ENCODE measurements at regions not wholly inside any gene's neighbourhood (a gene's known extent, or its start where the extent isn't known, plus 50 kb on each side); places are given as distances from the start of the nearest gene placed in this dataset.

DNA sequence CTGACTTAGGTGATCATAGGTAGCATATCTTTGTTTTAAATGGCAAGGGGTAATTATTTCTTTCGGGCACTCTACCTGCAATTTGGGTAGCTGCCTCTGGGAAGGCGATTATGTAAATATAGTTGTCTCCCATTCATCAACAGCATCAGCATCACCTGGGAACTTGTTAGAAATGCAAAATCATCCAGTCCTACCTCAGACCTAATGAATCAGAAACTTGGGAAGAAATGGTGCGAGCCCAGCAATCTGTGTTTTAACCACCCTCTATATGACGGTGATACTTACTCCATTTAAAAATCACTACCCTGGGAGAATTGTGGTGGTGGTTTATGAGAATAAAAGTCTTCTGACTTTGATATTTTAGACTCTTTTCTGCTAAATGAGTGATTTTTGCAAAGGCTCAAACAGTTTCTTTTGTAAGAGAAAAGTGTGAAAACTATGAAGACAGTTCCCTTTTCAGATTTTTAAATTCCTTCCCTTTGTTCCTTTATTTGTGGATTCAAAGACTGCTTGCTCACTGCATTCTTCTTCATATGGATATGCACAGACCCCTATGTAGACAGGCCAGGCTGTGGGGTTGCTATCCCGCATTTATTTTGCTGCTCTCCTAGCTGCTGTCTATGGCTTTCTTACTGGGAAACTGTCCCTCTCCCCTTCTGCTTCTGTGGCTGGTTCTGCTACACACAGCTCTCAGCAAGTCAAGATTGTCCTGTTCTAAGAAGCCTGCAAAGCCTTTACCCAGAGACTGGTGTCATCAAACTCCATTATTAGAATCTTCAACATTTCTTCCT lies 365.3 kb downstream of the RNF144B start:
- Histone ChIP-seq H3K27me3 (ENCODE audit: insufficient read depth, low read depth, low read length) (no peaks in the 10 kb centered on the region), H3K4me3 (ENCODE audit: low read length) (peak overlapping the region; percentile 41)
- TF ChIP-seq POLR2AphosphoS5 (IDR thresholded peaks at IDR 0.05) (no peak), TAF1 (IDR thresholded peaks at IDR 0.05; ENCODE audit: low read depth) (no peak), SMC3 (conservative IDR thresholded peaks at IDR 0.05; ENCODE audit: poor library complexity) (no peak), MXI1 (conservative IDR thresholded peaks at IDR 0.05; ENCODE audit: poor library complexity, severe bottlenecking) (no peak), RAD21 (conservative IDR thresholded peaks at IDR 0.05) (no peak), EZH2 (IDR thresholded peaks at IDR 0.05; ENCODE audit: borderline replicate concordance, insufficient read depth, low read length, poor library complexity, severe bottlenecking) (no peak), EP300 (conservative IDR thresholded peaks at IDR 0.05; ENCODE audit: poor library complexity, severe bottlenecking) (no peak)
- TF ChIP-seq, protein P1, sequence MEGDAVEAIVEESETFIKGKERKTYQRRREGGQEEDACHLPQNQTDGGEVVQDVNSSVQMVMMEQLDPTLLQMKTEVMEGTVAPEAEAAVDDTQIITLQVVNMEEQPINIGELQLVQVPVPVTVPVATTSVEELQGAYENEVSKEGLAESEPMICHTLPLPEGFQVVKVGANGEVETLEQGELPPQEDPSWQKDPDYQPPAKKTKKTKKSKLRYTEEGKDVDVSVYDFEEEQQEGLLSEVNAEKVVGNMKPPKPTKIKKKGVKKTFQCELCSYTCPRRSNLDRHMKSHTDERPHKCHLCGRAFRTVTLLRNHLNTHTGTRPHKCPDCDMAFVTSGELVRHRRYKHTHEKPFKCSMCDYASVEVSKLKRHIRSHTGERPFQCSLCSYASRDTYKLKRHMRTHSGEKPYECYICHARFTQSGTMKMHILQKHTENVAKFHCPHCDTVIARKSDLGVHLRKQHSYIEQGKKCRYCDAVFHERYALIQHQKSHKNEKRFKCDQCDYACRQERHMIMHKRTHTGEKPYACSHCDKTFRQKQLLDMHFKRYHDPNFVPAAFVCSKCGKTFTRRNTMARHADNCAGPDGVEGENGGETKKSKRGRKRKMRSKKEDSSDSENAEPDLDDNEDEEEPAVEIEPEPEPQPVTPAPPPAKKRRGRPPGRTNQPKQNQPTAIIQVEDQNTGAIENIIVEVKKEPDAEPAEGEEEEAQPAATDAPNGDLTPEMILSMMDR (IDR thresholded peaks at IDR 0.05; ENCODE audit: poor library complexity, severe bottlenecking) = no peak
- TF ChIP-seq, protein P2, sequence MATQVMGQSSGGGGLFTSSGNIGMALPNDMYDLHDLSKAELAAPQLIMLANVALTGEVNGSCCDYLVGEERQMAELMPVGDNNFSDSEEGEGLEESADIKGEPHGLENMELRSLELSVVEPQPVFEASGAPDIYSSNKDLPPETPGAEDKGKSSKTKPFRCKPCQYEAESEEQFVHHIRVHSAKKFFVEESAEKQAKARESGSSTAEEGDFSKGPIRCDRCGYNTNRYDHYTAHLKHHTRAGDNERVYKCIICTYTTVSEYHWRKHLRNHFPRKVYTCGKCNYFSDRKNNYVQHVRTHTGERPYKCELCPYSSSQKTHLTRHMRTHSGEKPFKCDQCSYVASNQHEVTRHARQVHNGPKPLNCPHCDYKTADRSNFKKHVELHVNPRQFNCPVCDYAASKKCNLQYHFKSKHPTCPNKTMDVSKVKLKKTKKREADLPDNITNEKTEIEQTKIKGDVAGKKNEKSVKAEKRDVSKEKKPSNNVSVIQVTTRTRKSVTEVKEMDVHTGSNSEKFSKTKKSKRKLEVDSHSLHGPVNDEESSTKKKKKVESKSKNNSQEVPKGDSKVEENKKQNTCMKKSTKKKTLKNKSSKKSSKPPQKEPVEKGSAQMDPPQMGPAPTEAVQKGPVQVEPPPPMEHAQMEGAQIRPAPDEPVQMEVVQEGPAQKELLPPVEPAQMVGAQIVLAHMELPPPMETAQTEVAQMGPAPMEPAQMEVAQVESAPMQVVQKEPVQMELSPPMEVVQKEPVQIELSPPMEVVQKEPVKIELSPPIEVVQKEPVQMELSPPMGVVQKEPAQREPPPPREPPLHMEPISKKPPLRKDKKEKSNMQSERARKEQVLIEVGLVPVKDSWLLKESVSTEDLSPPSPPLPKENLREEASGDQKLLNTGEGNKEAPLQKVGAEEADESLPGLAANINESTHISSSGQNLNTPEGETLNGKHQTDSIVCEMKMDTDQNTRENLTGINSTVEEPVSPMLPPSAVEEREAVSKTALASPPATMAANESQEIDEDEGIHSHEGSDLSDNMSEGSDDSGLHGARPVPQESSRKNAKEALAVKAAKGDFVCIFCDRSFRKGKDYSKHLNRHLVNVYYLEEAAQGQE (IDR thresholded peaks at IDR 0.05; ENCODE audit: borderline replicate concordance) = no peak

DNA sequence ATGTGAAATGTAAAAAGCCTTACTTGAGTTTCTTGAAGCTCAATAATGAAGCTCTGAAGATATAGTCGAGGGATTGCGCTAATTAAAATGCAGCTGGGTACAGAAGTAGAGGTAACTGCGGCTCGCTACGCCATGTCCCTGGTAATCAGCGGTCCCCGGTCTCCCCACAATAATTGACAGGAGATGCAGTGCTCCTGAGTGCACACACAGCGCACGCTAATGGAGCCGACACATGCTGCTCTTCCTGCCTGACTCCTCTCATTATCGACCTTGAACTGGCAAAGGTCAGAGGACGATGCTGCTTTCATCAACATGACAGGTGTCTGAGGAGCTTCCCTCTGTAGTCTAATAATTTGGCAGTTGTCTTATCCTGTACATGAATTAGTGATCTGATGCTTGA lies 365.9 kb downstream of the RNF144B start:
- H3K79me2 ChIP-seq (replicated peaks; ENCODE audit: insufficient read depth, low read length) = no peaks in the 10 kb centered on the region
- H2AFZ ChIP-seq (ENCODE audit: low read depth, low read length) = peak overlapping the region; percentile 15
- peak overlapping the region; percentile 77 for H3K27ac ChIP-seq (ENCODE audit: low read length)
- H3K4me3 ChIP-seq (ENCODE audit: low read length) = peak overlapping the region; percentile 41
- H3K36me3 ChIP-seq (ENCODE audit: insufficient read depth, low read length) = no peaks in the 10 kb centered on the region
- H3K4me2 ChIP-seq (ENCODE audit: low read length) = no peak overlapping the region
- H3K9ac ChIP-seq (ENCODE audit: low read length) = peak overlapping the region; percentile 44
- no peaks in the 10 kb centered on the region for H4K20me1 ChIP-seq (ENCODE audit: insufficient read depth)
- no peaks in the 10 kb centered on the region for H3K9me3 ChIP-seq (ENCODE audit: low read length)
- H3K9me2 ChIP-seq (ENCODE audit: insufficient read depth, low read length) = no peaks in the 10 kb centered on the region
- H3F3A ChIP-seq (ENCODE audit: insufficient read depth, low read length, poor library complexity, severe bottlenecking) = no peaks in the 10 kb centered on the region
- TF ChIP-seq, protein P1 (IDR thresholded peaks at IDR 0.05; ENCODE audit: poor library complexity, severe bottlenecking) = no peak
- TF ChIP-seq MXI1 (conservative IDR thresholded peaks at IDR 0.05; ENCODE audit: poor library complexity, severe bottlenecking) (no peak), POLR2AphosphoS5 (IDR thresholded peaks at IDR 0.05) (peak; percentile 56)
- no peaks in the 10 kb centered on the region for H3K27me3 ChIP-seq (ENCODE audit: insufficient read depth, low read depth, low read length)

More for the DNA sequence above, 365.3 kb downstream of the RNF144B start:
- peak overlapping the region; percentile 16 for H3K4me2 ChIP-seq (ENCODE audit: low read length)
- H4K20me1 ChIP-seq (ENCODE audit: insufficient read depth) = no peaks in the 10 kb centered on the region
- peak overlapping the region; percentile 44 for H3K9ac ChIP-seq (ENCODE audit: low read length)
- H3K9me2 ChIP-seq (ENCODE audit: insufficient read depth, low read length) = no peaks in the 10 kb centered on the region
- H3K79me2 ChIP-seq (replicated peaks; ENCODE audit: insufficient read depth, low read length) = no peaks in the 10 kb centered on the region
- H3K36me3 ChIP-seq (ENCODE audit: insufficient read depth, low read length) = no peaks in the 10 kb centered on the region
- H3F3A ChIP-seq (ENCODE audit: insufficient read depth, low read length, poor library complexity, severe bottlenecking) = no peaks in the 10 kb centered on the region
- no peaks in the 10 kb centered on the region for H3K9me3 ChIP-seq (ENCODE audit: low read length)
- peak overlapping the region; percentile 15 for H2AFZ ChIP-seq (ENCODE audit: low read depth, low read length)
- peak overlapping the region; percentile 77 for H3K27ac ChIP-seq (ENCODE audit: low read length)
